Stomach (tissue), 4 donors: ENCODE measurements at regions not wholly inside any gene's neighbourhood (a gene's known extent, or its start where the extent isn't known, plus 50 kb on each side); places are given as distances from the start of the nearest gene placed in this dataset.

Experiments used
- EP300 ChIP-seq: sonication (generic); formaldehyde crosslinking; IDR thresholded peaks from one replicate; pipeline ENCODE4 v1.6.1; 2017; ENCODE audit warnings: antibody characterized with exemption
- POLR2A ChIP-seq, 4 donors: fragments of 450-650 bp; IDR thresholded peaks; one replicate each; pipeline ENCODE4 v1.6.1; 2016; ENCODE audit warnings: antibody characterized with exemption in 4 of 4, control low read depth in 2 of 4, mild to moderate bottlenecking in 1 of 4, moderate library complexity in 1 of 4
- POLR2AphosphoS5 ChIP-seq, 3 donors: sonication (generic); formaldehyde crosslinking; IDR thresholded peaks; one replicate each; pipeline ENCODE4 v1.6.1; 2016; ENCODE audit warnings: antibody characterized with exemption in 3 of 3
- TF ChIP-seq, protein P1 (sequence below), 7 experiments: fragments of 450-650 bp in 4 of 7; fragments of 200-600 bp in 3 of 7; sonication (generic) in 3 of 7; IDR thresholded peaks; one replicate each; pipeline ENCODE4 v1.5.1; 2016 to 2019; ENCODE audit warnings: antibody characterized with exemption in 7 of 7, control low read depth in 2 of 7, mild to moderate bottlenecking in 1 of 7

DNA sequence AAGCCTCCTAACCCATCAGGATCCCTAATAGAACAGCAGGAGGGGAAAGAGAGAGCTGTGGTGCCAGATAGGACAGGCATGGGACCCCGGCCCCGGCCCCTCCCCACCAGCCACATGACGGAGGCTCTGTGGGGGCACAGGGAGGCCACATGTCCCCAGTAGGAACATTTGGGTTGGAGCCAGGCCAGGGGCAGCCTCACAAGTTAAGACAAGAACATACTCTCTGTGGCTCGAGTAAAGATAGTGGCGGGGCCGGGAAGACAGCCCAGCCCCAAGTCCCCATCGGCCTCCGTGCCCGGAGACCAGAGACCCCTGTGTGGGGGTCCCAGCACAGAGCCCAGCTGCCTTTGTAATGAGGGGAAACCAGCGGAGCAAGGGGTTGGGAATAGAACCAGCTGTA, 78.6 kb upstream of the GALNT9 start:
- TF ChIP-seq POLR2A (IDR thresholded peaks at IDR 0.05) (no peak), POLR2AphosphoS5 (IDR thresholded peaks at IDR 0.05) (no peak), EP300 (no peak)
- TF ChIP-seq, protein P1, sequence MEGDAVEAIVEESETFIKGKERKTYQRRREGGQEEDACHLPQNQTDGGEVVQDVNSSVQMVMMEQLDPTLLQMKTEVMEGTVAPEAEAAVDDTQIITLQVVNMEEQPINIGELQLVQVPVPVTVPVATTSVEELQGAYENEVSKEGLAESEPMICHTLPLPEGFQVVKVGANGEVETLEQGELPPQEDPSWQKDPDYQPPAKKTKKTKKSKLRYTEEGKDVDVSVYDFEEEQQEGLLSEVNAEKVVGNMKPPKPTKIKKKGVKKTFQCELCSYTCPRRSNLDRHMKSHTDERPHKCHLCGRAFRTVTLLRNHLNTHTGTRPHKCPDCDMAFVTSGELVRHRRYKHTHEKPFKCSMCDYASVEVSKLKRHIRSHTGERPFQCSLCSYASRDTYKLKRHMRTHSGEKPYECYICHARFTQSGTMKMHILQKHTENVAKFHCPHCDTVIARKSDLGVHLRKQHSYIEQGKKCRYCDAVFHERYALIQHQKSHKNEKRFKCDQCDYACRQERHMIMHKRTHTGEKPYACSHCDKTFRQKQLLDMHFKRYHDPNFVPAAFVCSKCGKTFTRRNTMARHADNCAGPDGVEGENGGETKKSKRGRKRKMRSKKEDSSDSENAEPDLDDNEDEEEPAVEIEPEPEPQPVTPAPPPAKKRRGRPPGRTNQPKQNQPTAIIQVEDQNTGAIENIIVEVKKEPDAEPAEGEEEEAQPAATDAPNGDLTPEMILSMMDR (IDR thresholded peaks at IDR 0.05) = no peak
